Transverse colon (tissue), 4 donors: ENCODE measurements at regions not wholly inside any gene's neighbourhood (a gene's known extent, or its start where the extent isn't known, plus 50 kb on each side); places are given as distances from the start of the nearest gene placed in this dataset.

Experiments used
- DNase-seq: peaks from one replicate; pipeline ENCODE4 v3.0.0-alpha.2; 2019
- H3K27ac ChIP-seq, 4 donors: fragments of 200-600 bp; sonication (generic); 2 replicates each; pipeline ENCODE4 v1.5.1; 2016 to 2018; ENCODE audit warnings: inconsistent platforms in 4 of 4
- H3K27me3 ChIP-seq: fragments of 200-600 bp; sonication (generic); 2 replicates; pipeline ENCODE4 v1.5.1; 2017; ENCODE audit warnings: inconsistent platforms
- H3K36me3 ChIP-seq, 4 donors: fragments of 200-600 bp; sonication (generic); 2 replicates each; pipeline ENCODE4 v1.5.1; 2017 to 2019; ENCODE audit warnings: inconsistent platforms in 4 of 4
- H3K4me1 ChIP-seq, 4 donors: fragments of 200-600 bp; sonication (generic); 2 replicates each; pipeline ENCODE4 v1.5.1; 2017 to 2020; ENCODE audit warnings: inconsistent platforms in 4 of 4
- H3K4me3 ChIP-seq, 4 donors: fragments of 200-600 bp; sonication (generic); 1 replicate in 1 of 4; 2 replicates in 3 of 4; pipeline versions ENCODE4 v1.5.1 to v1.6.1; 2017 to 2019; ENCODE audit warnings: inconsistent platforms in 4 of 4
- H3K9me3 ChIP-seq, 2 donors: fragments of 200-600 bp; sonication (generic); 2 replicates each; pipeline ENCODE4 v1.5.1; 2017 to 2019; ENCODE audit warnings: inconsistent platforms in 2 of 2
- EP300 ChIP-seq: sonication (generic); formaldehyde crosslinking; IDR thresholded peaks from one replicate; pipeline ENCODE4 v1.6.1; 2017; ENCODE audit warnings: antibody characterized with exemption, low read depth
- POLR2A ChIP-seq: fragments of 450-650 bp; IDR thresholded peaks from one replicate; pipeline ENCODE4 v1.6.1; 2016; ENCODE audit warnings: antibody characterized with exemption, mild to moderate bottlenecking, moderate library complexity
- POLR2AphosphoS5 ChIP-seq, 3 donors: sonication (generic); formaldehyde crosslinking; IDR thresholded peaks; one replicate each; pipeline ENCODE4 v1.6.1; 2016; ENCODE audit warnings: antibody characterized with exemption in 3 of 3
- WGBS, 2 donors: methylation state at CpG; one replicate each; pipeline ENCODE4 v1.1.5; 2018; ENCODE audit warnings: low coverage in 1 of 2; 5-methylcytosine and 5-hydroxymethylcytosine counted together
- in situ Hi-C, 4 donors: fragments of 200-750 bp; cut with MboI; loops; one replicate each; pipeline versions ENCODE4 v1.15.0 to v1.15.1; 2017; ENCODE audit warnings: low sequenced_read_pairs in 3 of 4, low pct_ligation_motif_present in 1 of 4, low pct_unique_long_range_greater_than_20kb in 1 of 4
- intact Hi-C: fragments of 100-400 bp; cut with DNase I; formaldehyde crosslinking; loops from one replicate; pipeline ENCODE4 v1.15.1; 2023; ENCODE audit warnings: low total_unique reads
- TF ChIP-seq, protein P1 (sequence below), 5 experiments: fragments of 200-600 bp in 3 of 5; fragments of 450-650 bp in 2 of 5; sonication (generic) in 3 of 5; IDR thresholded peaks; 1 replicate in 2 of 5; 2 replicates in 3 of 5; pipeline ENCODE4 v1.5.1; 2016 to 2017; ENCODE audit warnings: antibody characterized with exemption in 5 of 5, inconsistent platforms in 3 of 5, mild to moderate bottlenecking in 2 of 5, moderate library complexity in 1 of 5

DNA sequence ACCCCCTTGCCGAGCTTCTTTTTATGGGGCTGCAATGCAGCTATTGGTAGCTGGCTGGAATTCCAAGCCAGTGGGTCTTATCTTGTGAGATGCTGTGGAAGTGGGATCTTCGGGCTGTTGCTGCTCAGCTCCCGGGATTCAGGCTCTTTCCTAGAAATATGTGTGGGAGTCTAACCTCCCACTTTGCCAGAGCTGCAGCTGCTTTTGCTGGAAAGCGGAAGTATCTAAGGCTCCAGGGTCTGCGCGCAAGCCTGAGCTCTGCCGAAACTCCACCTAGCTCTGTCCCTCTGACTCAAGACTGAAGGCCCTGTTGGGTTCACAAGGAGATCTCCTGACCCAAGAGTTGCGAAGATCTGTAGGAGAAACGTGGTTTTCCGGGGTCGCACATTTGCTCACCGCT is 151.1 kb upstream of the ANKRD55 start:
- Histone ChIP-seq H3K27me3 (no peaks in the 10 kb centered on the region), H3K4me1 (no peaks in the 10 kb centered on the region), H3K27ac (no peak overlapping the region), H3K36me3 (no peaks in the 10 kb centered on the region), H3K9me3 (no peaks in the 10 kb centered on the region), H3K4me3 (no peak overlapping the region)
- in situ Hi-C loops (no loop called here), intact Hi-C loops (no loop called here)
- TF ChIP-seq EP300 (no peak), POLR2A (no peak), POLR2AphosphoS5 (IDR thresholded peaks at IDR 0.05) (no peak)
- TF ChIP-seq, protein P1, sequence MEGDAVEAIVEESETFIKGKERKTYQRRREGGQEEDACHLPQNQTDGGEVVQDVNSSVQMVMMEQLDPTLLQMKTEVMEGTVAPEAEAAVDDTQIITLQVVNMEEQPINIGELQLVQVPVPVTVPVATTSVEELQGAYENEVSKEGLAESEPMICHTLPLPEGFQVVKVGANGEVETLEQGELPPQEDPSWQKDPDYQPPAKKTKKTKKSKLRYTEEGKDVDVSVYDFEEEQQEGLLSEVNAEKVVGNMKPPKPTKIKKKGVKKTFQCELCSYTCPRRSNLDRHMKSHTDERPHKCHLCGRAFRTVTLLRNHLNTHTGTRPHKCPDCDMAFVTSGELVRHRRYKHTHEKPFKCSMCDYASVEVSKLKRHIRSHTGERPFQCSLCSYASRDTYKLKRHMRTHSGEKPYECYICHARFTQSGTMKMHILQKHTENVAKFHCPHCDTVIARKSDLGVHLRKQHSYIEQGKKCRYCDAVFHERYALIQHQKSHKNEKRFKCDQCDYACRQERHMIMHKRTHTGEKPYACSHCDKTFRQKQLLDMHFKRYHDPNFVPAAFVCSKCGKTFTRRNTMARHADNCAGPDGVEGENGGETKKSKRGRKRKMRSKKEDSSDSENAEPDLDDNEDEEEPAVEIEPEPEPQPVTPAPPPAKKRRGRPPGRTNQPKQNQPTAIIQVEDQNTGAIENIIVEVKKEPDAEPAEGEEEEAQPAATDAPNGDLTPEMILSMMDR (IDR thresholded peaks at IDR 0.05), result no peak
- DNase-seq, result no peak
- 90 to 96% methylated on average over 4 to 12 of the region's 12 CpGs for WGBS, 2 donors

DNA sequence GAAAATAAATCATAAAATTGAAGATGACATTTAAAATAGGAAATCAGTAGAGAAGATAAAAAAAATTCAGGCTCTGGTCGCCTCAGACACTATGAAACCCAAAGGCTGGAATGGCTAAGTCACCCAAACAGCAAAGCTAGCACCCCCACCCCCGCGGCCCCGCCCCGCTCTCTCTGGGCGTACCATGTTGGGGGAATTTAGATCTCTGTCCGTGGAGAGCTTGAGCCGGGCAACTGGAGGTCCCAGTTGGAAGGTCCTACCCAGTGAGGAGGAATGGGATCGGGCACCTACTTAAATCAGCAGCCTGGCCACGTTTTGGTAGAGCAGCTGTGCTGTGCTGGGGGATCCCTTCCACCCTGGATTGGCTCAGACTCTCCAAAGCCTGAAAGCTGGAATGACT is 150.6 kb upstream of the ANKRD55 start:
- intact Hi-C loops (no loop called here), in situ Hi-C loops (no loop called here)
- 93 to 100% methylated on average over 1 to 10 of the region's 10 CpGs for WGBS, 2 donors
- H3K27ac ChIP-seq, result no peak overlapping the region
- DNase-seq, result no peak
- H3K4me1 ChIP-seq, result no peaks in the 10 kb centered on the region
- H3K9me3 ChIP-seq, result no peaks in the 10 kb centered on the region
- H3K36me3 ChIP-seq, result no peaks in the 10 kb centered on the region
- no peaks in the 10 kb centered on the region for H3K27me3 ChIP-seq
- TF ChIP-seq POLR2AphosphoS5 (IDR thresholded peaks at IDR 0.05) (no peak), EP300 (no peak), POLR2A (no peak)
- TF ChIP-seq, protein P1 (IDR thresholded peaks at IDR 0.05), result no peak
- no peak overlapping the region for H3K4me3 ChIP-seq

DNA sequence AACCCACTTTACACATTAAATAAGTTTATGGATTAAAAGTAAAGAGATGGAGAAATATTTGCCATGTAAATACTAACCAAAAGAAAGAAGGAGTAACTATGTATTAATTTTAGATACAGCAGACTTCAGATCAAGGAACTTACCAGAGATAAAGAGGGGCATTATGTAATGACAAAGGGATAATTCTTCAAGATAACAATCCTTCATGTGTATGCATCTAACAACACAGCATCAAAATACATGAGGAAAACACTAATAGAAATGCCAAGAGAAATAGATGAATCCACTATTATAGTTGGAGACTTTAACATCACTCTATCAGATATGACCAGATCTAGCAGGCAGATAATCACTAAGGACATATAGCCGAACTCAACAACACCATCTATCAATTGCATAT is 149.8 kb upstream of the ANKRD55 start:
- intact Hi-C loops, result no loop called here
- DNase-seq, result no peak
- Histone ChIP-seq H3K4me3 (no peak overlapping the region), H3K4me1 (no peaks in the 10 kb centered on the region), H3K27ac (no peak overlapping the region), H3K9me3 (no peaks in the 10 kb centered on the region), H3K27me3 (no peaks in the 10 kb centered on the region), H3K36me3 (no peaks in the 10 kb centered on the region)
- WGBS, 2 donors, result 40 to 85% methylated on average over 1 of the region's 1 CpG
- TF ChIP-seq EP300 (no peak), POLR2A (no peak), POLR2AphosphoS5 (IDR thresholded peaks at IDR 0.05) (no peak)
- TF ChIP-seq, protein P1 (IDR thresholded peaks at IDR 0.05), result no peak
- in situ Hi-C loops, result no loop called here

DNA sequence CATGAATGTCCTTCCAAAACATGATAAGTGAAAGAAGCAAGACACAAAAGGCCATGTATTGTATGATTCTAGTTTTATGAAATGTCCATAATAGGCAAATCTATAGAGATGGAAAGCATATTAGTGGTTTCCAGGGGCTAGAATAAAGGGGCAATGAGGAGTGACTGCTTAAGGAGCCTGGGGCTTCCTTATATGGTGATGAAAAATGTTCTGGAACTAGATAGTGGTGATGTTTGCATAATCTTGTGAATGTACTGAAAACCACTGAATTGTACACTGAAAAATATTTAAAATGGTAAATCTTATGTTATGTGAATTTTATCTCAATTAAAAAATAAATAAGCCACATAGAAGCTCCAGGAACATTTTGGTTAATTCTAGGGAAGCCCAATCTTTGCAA is 144.4 kb upstream of the ANKRD55 start:
- Histone ChIP-seq H3K4me3 (no peak overlapping the region), H3K36me3 (no peaks in the 10 kb centered on the region), H3K9me3 (no peaks in the 10 kb centered on the region), H3K27ac (no peak overlapping the region), H3K27me3 (no peaks in the 10 kb centered on the region), H3K4me1 (no peaks in the 10 kb centered on the region)
- no peak for TF ChIP-seq EP300
- TF ChIP-seq POLR2A, result no peak
- no peak for TF ChIP-seq POLR2AphosphoS5 (IDR thresholded peaks at IDR 0.05)
- TF ChIP-seq, protein P1 (IDR thresholded peaks at IDR 0.05), result no peak
- no peak for DNase-seq
- in situ Hi-C loops, result no loop called here
- intact Hi-C loops, result no loop called here
